Muscle of arm (tissue), 1 donor: ENCODE measurements at regions not wholly inside any gene's neighbourhood (a gene's known extent, or its start where the extent isn't known, plus 50 kb on each side); places are given as distances from the start of the nearest gene placed in this dataset.
"Not testable (repeated sequence)": the region's sequence is repeated elsewhere in the genome, so short reads cannot be mapped to it uniquely, and the experiment has no call there.

Source experiments
- DNase-seq: peaks from one replicate; pipeline ENCODE4 v3.0.0-alpha.2; 2013

DNA sequence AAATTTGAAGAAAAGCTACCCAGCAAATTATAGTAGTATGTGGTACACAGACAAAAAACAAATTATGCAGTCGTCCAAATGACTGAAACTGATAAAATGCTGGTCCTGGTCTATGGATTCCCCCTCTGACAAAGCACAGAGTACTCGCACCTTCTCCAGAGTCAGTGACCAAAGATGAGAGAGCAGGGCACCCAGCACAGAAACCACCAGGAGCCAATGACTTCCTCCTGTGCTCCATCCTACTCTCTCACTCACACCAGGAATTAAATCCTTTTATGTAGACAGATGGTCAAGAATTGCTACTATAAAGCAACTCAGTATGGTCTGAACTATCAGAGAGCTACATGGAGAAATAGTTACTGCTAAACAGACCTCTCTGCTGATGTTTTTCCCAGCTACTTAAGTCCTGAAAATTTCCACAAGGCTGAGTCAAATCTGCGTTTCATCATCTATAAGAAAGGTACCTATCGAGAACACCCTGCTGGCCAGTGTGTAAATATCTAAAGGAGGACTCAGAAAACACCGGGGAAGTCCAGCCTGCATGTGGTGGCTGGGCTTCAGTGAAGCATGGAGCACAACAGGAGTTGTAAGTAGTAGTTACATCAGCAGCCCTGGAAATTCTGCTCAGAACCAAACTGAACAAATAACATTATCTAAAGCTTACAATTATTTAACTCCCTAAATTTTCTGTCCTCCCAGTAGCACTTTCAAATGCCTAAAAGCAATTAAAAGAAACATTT is 84.5 kb upstream of the FBXO28 start:
- not testable (repeated sequence) for DNase-seq

DNA sequence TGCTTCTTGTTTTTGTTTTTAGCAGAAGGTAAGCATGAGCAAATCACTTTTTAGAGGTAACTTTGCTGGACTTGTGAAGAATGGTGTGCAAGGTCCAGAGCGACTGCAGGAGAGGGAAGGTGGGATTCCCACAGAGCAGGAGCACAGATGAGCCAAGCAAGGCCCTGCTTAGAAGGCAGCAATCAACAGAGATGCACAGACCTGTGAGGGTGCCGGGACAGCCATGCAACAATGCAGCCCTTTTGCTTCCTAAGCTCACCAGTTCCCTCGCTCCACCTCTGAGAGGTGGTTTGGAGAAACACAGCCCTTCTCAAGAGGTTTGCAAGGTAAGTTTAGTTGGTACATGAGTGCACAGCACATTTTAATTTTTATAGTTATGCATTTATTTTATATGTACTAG is 85.1 kb upstream of the FBXO28 start:
- DNase-seq, result not testable (repeated sequence)

DNA sequence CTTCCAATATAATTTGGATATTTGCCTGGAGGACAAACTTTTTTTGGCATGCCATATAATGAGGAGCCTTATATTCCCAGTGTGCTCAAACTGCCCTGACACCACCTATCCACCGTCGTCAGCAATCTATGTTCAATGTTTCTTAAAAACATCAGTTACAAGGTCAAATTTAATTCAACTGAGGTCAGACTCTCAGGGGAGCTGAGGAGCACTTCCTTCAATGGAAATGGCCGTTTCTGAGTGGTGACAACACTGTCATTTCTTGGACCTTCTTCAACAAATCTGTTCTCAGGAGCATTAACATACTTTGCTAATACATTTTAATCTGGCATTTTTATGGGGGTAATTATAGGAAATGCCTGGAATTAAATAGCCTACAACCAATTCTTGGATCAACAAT is 90.8 kb upstream of the FBXO28 start:
- DNase-seq, result not testable (repeated sequence)

DNA sequence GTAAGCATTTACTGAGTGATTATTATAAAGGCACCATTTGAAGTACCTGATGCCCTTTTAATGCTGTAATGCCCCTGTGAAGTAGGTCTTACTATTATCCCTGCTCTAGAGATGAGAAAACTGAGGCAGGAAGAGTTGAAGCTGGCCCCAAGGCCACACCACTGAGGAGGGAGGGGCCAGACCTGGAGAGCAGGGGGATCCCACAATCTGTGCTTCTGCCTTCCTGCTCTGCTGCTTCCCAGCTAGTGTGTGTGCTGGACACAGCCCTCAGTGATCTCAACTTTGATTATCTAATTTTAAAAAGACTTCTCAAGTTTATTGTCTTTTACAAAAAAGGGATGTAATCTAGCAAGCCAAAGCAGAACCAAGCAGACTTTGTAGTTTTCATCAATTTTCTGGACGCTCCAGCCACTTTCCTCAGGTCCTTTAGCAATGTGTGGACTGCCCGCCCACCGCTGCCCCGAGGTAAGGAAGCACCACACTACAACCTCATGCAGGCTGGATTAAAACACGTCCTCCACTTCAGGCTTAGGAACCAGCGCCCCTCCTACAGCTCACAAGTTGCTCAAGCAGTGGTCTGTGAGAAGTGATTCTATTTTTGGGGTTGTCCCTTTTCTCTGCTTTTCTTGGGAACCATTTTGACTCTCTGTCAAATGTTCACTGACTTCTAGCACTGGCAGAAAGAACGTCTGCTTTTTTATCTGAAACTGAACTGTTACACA is 91.5 kb upstream of the FBXO28 start:
- DNase-seq, result not testable (repeated sequence)

DNA sequence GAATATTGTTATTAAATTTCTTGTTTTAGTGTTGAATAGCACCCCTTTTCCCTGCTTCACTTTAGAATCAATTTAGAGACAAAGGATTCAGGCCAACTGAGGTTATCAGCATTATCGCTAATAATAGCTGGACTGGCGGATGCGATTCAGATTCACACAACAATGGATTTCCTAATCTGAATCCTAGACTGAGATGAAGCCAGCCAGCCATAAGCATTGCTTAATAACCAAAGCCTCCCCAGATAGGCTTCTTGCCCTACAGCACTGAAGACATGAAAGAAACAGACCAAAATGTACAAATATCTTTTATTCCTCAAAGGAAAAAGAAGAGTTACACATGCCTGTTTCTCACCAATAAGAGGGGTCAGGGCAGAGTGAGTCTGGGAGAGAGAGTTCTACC is 94.0 kb upstream of the FBXO28 start:
- not testable (repeated sequence) for DNase-seq

DNA sequence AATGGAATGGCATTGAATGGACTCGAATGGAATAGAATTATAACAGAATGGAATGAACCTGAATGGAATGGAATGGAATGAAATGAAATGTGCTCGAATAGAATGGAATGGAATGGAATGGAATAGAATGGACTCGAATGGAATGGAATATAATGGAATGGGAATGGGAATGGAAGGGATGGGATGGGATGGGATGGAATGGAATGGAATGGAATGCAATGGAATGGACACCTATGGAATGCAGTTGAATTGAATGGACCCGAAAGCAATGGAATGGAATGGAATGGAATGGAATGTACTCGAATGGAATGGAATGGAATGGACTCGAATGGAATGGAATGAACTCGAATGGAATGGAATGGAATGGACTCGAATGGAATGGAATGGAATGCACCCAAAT is 98.1 kb upstream of the FBXO28 start:
- DNase-seq, result not testable (repeated sequence)

DNA sequence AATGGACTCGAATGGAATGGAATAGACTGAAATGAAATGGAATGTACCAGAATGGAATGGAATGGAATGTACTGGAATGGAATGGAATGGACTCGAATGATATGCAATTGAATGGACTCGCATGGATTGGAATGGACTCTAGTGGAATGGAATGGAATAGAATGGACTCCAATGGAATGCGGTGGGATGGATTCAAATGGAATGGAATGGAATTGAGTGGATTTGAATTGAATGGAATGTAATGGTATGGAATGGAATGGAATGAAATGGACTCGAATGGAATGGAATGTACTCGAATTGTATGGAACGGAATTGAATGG is 99.6 kb upstream of the FBXO28 start:
- DNase-seq, result no peak

DNA sequence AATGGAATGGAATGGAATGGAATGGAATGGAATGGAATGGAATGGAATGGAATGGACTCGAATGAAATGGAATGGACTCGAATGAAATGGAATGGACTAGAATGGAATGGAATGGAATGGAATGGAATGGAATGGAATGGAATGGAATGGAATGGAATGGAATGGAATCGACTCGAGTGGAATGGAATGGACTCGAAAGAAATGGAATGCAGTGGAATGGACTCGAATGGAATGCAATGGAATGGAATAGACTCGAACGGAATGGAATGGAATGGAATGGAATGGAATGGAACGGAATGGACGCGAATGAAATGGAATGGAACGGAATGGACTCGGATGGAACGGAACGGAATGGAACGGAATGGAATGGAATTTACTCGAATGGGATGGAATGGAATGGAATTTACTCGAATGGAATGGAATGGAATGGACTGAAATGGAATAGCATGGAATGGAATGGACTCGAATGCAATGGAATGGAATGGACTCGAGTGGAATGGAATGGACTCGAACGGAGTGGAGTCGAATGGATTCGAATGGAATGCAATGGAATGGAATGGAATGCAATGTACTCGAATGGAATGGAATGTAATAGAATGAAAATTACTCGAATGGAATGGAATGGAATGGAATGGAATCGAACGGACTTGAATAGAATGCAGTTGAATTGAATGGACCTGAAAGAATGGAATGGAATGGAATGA is 100.1 kb upstream of the FBXO28 start:
- not testable (repeated sequence) for DNase-seq

DNA sequence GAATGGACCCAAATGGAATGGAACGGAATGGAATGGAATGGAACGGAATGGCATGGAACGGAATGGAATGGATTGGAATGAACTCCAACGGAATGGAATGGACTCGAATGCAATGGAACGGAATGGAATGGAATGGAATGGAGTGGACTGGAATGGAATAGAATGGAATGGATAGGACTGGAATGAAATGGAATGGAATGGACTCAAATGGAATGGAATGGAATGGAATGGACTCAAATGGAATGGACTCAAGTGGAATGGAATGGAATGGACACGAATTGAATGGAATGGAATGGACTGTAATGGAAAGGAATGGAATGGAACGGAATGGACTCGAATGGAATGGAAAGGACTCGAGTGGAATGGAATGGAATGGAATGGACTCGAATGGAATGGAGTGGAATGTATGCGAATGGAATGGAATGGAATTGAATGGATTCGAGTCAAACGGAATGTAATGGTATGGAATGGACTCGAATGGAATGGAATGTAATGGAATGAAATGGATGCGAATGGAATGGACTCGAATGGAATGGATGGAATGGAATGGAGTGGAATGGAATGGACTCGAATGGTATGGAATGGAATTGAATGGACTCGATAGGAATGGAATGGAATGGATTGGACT is 101.0 kb upstream of the FBXO28 start:
- not testable (repeated sequence) for DNase-seq

DNA sequence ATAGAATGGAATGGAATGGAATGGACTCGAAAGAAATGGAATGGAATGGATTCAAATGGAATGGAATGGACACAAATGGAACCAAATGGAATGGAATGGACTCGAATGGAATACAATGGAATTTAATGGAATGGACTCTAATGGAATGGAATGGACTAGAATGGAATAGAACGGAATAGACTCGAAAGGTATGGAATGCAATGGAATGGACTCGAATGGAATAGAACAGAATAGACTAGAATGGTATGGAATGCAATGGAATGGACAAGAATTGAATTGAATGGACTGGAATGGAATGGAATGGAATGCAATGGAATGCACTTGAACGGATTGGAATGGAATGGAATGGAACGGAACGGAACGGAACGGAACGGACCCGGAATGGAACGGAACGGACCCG is 101.7 kb upstream of the FBXO28 start:
- not testable (repeated sequence) for DNase-seq

DNA sequence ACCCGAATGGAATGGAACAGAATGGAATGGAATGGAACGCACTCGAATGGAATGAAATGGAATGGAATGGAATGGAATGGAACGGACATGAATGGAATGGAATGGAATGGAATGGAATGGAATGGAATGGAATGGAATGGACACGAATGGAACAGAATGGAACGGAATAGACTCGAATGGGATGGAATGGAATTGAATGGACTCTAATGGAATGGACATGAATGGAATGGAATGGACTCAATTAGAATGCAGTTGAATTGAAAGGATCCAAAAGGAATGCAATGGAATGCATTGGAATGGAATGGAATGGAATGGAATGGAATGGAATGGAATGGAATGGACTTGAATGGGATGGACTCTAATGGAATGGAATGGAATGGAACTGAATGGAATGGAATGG is 102.2 kb upstream of the FBXO28 start:
- DNase-seq, result not testable (repeated sequence)

DNA sequence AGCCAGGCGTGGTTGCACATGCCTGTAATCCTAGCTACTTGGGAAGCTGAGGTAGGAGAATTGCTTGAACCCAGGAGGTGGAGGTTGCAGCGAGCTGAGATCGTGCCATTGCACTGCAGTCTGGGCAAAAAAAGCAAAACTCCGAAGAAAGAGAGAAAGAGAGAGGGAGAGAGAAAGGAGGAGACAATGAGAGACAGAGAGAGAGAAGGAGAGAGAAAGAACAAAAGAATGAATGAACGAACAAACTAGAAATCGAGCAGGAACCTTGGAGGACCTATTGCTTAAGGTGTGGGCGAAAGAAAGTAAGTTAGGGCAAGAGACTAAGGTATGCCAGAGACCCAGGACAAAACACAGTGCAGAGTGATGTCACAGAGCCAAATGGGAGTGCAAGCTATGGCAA is 102.8 kb upstream of the FBXO28 start:
- not testable (repeated sequence) for DNase-seq

DNA sequence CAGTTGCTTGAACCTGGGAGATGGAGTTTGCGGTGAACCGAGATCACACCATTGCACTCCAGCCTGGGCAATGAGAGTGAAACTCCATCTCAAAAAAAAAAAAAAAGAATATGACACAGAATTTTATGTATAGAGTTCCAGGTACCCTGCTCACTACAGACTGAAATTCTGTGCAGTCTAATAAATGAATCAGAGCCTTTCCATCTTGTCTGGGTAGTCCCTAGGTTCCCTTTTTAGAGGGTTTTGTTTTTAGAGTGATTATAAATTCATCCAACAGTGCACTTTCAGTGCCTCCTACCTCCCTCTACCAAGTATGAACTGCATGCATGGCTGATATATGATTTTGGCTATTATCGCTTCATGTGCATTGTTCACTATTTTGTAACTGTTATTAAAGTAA is 107.9 kb upstream of the FBXO28 start:
- DNase-seq, result not testable (repeated sequence)

DNA sequence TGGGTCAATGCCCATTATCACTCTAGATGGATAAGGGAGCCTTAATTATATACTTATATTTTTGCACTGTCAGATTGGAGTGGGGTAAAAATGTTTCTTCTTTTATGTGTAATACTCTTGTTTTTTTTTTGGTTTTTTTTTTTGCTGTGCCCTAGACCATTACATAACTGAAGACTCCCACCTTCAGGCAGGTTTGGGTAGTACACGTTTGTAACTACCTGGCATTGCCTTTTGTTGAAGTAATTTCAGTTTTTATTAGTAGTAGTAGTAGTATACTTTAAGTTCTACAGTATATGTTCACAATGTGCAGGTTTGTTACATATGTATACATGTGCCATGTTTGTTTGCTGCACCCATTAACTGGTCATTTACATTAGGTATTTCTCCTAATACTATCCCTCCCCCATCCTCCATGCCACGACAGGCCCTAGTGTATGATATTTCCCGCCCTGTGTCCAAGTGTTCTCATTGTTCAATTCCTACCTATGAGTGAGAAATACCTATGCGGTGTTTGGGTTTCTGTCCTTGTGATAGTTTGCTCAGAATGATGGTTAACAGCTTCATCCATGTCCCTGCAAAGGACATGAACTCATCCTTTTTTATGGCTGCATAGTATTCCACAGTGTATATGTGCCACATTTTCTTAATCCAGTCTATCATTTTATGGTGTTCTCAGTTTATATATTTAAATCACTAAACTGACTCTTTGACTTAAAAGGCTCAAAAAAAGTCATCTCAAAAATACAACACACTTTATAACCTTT is 109.2 kb upstream of the FBXO28 start:
- DNase-seq, result not testable (repeated sequence)

DNA sequence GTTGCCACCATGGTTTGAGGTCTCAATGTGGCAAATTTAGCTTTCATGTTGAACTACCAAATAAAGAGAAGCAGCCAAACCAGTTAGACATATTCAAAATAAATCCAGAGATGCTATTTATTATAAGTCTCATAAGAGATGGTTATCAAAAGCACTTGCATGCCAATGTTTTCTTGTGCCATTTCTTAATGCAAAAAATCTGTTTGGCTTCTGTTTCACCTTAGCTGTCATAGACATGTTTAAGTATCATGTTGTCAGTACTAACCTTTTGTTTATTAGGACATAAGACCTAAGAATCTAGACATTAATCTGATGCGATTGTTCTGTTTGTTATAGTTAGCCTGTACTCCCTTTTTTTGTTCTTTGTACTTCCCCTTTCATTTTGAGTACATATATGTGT is 110.0 kb upstream of the FBXO28 start:
- not testable (repeated sequence) for DNase-seq

DNA sequence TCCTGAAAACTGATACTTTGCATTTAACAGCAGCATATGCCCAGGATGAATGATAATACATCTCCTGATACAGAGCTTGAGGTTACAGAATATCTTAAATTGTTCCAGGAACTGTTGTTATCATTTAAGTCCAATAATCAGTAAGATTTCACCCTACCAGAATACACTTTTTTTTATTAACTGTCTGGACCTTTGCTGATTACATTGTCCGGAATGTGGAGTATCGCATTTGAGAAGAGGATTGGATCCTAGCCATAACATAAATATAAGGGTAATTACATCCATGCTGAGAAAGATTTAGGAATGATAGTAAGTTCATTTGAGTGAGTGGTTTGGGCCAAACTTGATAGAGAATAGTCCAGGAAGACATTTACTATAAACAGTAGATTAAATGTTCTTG is 112.2 kb upstream of the FBXO28 start:
- DNase-seq, result not testable (repeated sequence)

DNA sequence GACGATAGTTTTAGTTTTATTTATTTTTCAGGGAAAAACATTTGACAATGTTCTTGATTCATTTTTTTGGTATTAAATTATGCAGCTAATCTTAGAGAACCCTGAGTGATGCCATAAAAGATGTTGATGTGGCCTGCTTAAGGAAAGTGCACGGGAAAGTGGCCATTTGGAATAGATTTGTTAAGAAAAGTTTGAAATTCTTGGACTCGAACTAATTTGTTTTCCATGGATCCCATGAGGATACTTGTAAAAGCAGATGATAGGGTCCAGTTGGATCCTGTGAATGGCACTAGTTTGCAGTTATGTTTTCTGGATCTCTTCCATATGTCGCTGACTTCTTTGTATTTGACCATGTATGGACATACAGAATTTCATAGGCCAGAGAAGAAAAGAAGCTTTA is 114.2 kb upstream of the FBXO28 start:
- DNase-seq, result not testable (repeated sequence)

DNA sequence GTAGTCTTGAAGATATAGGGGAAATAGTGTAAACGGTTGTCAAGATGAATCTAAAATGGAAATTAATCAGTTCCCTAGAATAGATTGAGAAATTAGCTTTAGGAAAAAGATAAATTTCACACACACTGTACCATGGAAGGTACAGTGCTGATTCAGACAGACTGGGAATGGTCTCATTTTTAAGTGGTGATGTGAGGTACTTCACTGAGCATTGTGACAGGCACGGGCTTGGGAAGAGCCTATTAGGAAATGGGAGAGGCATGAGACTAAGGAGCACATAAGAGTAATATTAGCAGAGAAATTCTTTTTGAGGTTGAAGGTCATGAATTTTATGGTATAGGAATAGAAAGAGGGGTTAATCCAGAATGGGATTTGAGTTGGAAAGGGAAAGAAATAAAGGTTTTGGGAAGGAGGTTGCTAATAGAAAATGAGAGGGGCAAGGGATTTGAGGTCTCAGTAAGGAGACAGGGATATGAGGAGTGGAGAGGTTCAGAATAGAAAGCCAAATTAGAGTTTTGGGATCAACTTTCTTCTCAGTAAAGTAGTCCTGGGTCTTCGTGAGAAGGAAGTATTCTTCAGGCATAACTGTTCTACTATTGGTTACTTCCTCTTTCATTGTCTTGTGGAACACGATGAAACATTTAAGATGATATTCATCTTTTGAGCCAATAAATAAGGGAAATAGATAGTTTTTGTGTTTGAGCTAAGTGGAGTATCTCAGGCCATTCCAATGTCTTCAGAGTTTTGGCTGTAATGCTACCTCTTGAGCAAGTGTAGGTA is 115.0 kb upstream of the FBXO28 start:
- DNase-seq, result not testable (repeated sequence)

DNA sequence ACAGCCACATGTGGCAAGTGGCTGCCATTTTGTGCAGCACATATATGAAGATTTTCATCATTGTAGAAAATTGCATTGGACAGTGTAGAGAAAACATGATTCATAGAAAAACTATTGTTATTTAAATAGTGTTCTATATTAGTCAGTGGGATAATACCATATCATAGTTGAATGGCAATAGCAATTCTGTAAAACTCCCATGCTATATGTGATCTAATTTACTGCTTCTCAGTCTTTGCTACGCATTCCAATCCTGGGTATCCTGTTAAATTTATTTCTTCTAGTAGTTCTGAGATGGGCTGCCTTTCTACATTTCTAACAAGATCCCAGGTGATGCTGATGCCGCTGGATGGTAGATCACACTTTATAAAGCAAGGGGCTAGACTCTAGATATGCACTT is 117.5 kb upstream of the FBXO28 start:
- not testable (repeated sequence) for DNase-seq

DNA sequence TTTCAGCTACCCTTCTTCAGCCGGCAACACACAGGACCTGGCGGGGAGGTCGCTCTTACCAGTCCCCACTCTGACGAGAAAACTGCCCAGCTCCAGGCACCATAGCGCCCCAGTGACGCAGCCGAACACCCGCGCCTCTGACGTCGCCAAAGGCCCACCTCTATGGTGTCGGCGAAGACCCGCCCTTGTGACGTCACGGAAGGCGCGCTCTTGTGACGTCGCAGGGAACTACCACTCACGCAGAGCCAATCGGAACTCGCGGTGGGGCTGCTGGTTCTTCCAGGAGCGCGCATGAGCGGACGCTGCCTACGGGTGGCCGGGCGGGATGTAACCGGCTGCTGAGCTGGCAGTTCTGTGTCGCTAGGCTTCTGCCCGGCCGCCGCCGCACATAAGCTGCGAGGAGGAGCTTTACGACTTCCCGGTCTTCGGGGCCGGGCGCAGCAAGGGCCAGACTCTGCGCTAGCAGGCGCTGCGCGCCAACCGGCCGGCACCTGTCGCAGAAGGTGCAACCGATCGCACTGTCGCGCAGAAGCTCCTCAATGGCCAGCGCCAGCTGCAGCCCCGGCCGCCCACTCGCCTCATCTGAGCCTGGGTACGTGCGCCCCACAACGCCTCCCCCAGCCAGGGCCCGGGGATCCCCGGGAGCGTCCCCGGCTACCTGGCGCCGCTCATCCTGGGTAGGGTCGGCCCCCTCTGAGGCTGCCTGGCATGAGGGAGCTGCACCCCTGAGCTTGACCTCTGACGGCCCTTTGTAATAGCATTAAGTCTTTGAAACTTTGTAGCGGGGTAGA is 121.3 kb upstream of the FBXO28 start:
- DNase-seq, result peak; percentile 99
